Mesothelial cell of epicardium (in vitro differentiated cells): ENCODE measurements at regions not wholly inside any gene's neighbourhood (a gene's known extent, or its start where the extent isn't known, plus 50 kb on each side); places are given as distances from the start of the nearest gene placed in this dataset.

ENCODE experiments used
- DNase-seq, 2 experiments: peaks; one replicate each; pipeline ENCODE4 v3.0.0; 2021; ENCODE audit warnings: low spot score in 2 of 2; ENCODE audit not compliant: unreplicated experiment in 2 of 2
- H3K27ac Mint-ChIP-seq: 2 replicates; pipeline ENCODE4 v1.8.0; 2021; ENCODE audit warnings: mixed read lengths
- H3K27me3 Mint-ChIP-seq: 2 replicates; pipeline ENCODE4 v1.8.0; 2021; ENCODE audit warnings: low read depth, mixed read lengths
- H3K36me3 Mint-ChIP-seq: 2 replicates; pipeline ENCODE4 v1.8.0; 2021; ENCODE audit warnings: mixed read lengths
- H3K4me1 Mint-ChIP-seq: 2 replicates; pipeline ENCODE4 v1.8.0; 2021; ENCODE audit warnings: mixed read lengths
- H3K4me3 Mint-ChIP-seq: 2 replicates; pipeline ENCODE4 v1.8.0; 2021; ENCODE audit warnings: mild to moderate bottlenecking, moderate library complexity, mixed read lengths
- H3K9me3 Mint-ChIP-seq: 2 replicates; pipeline ENCODE4 v1.8.0; 2021; ENCODE audit warnings: mixed read lengths
- CTCF ChIP-seq: fragments of 200-600 bp; sonication (generic); IDR thresholded peaks from one replicate; pipeline ENCODE4 v1.5.0; 2021; ENCODE audit warnings: antibody characterized with exemption; ENCODE audit not compliant: unreplicated experiment

DNA sequence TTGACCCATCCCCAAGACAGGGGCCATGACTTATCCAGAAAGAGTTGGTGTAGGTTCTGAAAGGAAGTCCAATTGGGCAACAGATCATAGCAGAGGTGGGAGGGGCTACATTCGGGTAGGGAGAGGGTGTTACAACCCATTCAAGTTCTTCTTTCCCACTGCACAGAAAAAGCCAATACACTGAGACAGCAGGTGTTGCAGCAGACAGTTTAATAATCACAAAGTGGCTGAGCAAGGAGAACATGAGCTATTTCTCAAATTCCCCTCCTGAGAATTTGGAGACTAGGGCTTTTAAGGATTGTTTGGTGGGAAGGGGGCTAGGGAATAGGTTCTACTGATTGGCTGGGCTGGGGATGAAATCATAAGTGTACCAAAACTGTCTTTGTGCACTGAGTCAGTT, 328.4 kb upstream of the POU3F1 start:
- Mint-ChIP-seq H3K4me3 (no peak overlapping the region), H3K9me3 (peaks cover 28% of the 10 kb centered on the region), H3K27ac (no peak overlapping the region), H3K27me3 (peaks cover 45% of the 10 kb centered on the region), H3K4me1 (no peaks in the 10 kb centered on the region), H3K36me3 (no peaks in the 10 kb centered on the region)
- no peak for DNase-seq
- no peak for TF ChIP-seq CTCF

DNA sequence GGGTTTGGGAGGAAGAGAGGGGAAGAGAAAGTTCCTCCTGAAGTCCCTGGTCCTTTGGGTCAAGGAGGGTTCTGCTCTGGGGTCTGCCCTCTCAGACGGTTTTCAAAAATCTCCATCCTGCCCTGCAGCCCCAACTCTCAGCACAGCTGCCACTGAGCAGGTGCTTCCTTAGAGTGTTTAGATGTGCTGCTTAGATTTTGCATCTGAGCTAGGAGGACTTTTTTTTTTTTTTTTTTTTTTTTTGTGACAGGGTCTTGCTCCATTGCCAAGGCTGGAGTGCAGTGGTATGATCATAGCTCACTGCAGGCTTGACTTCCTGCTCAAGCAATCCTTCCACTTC, 324.9 kb upstream of the POU3F1 start:
- H3K36me3 Mint-ChIP-seq, result no peaks in the 10 kb centered on the region
- peaks cover 57% of the 10 kb centered on the region for H3K27me3 Mint-ChIP-seq
- no peak for DNase-seq
- H3K27ac Mint-ChIP-seq, result no peak overlapping the region
- TF ChIP-seq CTCF, result no peak
- H3K4me1 Mint-ChIP-seq, result no peaks in the 10 kb centered on the region
- H3K4me3 Mint-ChIP-seq, result no peak overlapping the region
- H3K9me3 Mint-ChIP-seq, result peaks cover 28% of the 10 kb centered on the region

DNA sequence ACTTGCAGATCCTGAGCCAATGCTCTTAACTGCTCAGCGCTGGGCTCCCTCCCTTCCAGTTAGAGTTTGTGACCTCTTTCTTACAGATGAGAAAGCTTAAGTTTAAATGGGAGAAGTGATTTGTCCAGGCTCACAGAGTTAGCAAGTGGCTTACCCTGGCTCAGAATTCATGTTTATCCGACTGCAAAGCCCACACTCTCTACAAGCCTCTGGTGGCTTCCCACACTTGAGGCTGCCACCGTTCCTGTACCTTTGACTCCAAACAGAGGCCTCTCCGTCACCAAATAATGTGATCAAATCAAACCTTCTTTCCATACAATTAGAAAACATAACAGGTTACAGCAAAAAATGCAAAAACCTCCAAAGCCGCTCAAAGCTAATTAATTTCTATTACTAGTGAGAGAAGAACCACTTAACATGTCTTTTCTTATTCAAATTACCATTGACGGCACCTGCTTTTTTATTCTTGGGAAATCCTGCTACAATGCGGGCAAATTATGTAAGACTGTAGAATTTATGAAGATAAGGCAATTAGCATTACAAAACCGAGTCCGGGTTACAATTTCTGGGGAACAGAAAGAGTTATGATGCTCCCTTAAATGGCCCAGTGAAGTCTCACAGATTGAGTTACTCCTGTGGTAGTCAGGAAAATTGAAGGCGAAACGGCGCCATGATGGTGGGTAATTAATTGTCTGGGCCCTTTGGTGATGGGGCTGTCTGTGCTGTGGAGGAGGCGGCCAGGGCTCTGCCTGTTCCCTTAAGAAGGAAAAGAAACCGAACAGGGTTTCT, 324.3 kb upstream of the POU3F1 start:
- H3K27me3 Mint-ChIP-seq, result peaks cover 61% of the 10 kb centered on the region
- no peak overlapping the region for H3K27ac Mint-ChIP-seq
- no peak for DNase-seq
- no peaks in the 10 kb centered on the region for H3K36me3 Mint-ChIP-seq
- TF ChIP-seq CTCF, result no peak
- H3K4me3 Mint-ChIP-seq, result no peak overlapping the region
- no peaks in the 10 kb centered on the region for H3K4me1 Mint-ChIP-seq
- H3K9me3 Mint-ChIP-seq, result peaks cover 28% of the 10 kb centered on the region

DNA sequence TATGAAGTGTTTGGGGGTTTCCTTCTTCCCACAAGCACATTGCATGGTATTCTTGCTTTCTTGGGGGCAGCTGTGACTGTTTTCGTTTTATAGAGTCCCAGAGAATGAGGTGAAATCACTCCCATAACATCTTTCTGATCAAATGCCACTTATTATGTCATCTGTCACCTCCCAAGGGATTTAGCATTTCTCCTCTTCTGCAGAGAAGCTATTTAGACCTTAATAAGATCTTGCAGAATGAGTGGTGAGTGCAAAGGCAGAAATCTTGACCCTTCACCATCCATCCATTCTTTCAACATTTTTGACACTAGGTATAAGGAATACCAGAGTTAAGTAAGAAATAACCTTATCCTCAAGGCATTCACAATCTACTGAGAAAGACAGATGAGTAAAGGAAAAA, 318.6 kb upstream of the POU3F1 start:
- peaks cover 3% of the 10 kb centered on the region for H3K9me3 Mint-ChIP-seq
- H3K27ac Mint-ChIP-seq, result no peak overlapping the region
- H3K27me3 Mint-ChIP-seq, result peaks cover 77% of the 10 kb centered on the region
- H3K4me1 Mint-ChIP-seq, result no peaks in the 10 kb centered on the region
- DNase-seq, result no peak
- H3K4me3 Mint-ChIP-seq, result no peak overlapping the region
- H3K36me3 Mint-ChIP-seq, result no peaks in the 10 kb centered on the region
- no peak for TF ChIP-seq CTCF

GRCh38 chr1:38361566-38361965, 315.0 kb upstream of the POU3F1 start:
- peaks cover 57% of the 10 kb centered on the region for H3K27me3 Mint-ChIP-seq
- peaks cover 3% of the 10 kb centered on the region for H3K9me3 Mint-ChIP-seq
- no peak for DNase-seq
- H3K36me3 Mint-ChIP-seq, result no peaks in the 10 kb centered on the region
- no peak for TF ChIP-seq CTCF
- H3K4me3 Mint-ChIP-seq, result no peak overlapping the region
- H3K4me1 Mint-ChIP-seq, result no peaks in the 10 kb centered on the region
- H3K27ac Mint-ChIP-seq, result no peak overlapping the region

DNA sequence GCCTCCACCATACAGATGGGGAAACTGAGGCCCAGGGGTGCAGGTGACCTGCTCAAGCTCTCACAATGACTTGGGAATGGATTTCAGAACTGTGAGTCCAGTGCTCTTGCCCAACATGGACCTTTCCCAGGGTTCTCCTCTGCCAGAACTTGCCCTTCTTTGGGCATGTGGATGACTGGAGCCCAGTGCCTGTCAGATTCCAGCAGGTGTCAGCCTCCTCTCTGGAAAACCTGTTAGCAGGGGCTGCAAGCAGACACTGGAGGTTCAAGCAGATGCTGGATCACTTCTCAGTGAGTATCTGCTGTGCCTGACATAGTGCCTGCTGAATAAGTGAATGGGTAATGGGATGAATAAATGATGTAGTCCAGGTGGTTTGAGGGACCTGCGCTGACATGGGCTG, 314.2 kb upstream of the POU3F1 start:
- Mint-ChIP-seq H3K4me3 (no peak overlapping the region), H3K4me1 (no peaks in the 10 kb centered on the region), H3K27ac (no peak overlapping the region), H3K9me3 (peaks cover 3% of the 10 kb centered on the region), H3K27me3 (peaks cover 57% of the 10 kb centered on the region), H3K36me3 (no peaks in the 10 kb centered on the region)
- no peak for DNase-seq
- no peak for TF ChIP-seq CTCF
